ENCODE measurements at regions not wholly inside any gene's neighbourhood (a gene's known extent, or its start where the extent isn't known, plus 50 kb on each side); places are given as distances from the start of the nearest gene placed in this dataset.

DNA sequence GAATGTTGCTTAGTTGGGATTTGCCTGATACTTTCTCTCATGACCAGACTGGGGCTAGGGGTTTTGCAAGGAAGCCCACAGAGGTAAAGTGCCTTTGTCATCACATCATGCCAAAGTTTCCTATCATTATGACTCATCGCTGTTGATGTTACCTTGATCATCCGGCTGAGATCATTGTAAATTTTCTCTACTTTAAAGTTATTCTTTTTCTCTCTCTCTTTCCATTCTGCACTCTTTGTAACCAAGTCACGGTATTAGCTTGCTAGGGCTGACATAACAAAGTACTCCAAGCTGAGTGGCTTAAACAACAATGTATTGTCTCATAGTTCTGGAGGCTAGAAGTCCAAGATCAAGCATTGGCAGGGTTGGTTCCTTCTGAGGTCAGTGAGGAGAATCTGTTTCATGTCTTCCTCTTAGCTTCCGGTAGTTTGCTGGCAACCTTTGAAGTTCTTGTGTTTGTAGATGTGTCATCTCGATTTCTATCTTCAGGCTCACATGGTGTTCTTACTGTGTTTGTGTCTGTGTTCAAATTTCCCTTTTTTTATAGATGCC is 113.0 kb downstream of the DTHD1 start:
- Histone ChIP-seq H3K36me3 (no peaks in the 10 kb centered on the region), H3K4me3 (no peak overlapping the region), H3K27ac (no peak overlapping the region), H3K27me3 (peaks cover 0 to 6% (median 0%) of the 10 kb centered on the region in 3 donors), H3K4me1 (no peaks in the 10 kb centered on the region), H3K9me3 (no peaks in the 10 kb centered on the region)
- peak in 1 of 2 donors; percentile 23 for DNase-seq
- 78 to 85% (median 83%) methylated on average over 5 of the region's 5 CpGs for WGBS, 5 donors
- TF ChIP-seq EP300 (IDR thresholded peaks at IDR 0.05) (no peak), POLR2A (IDR thresholded peaks at IDR 0.05) (no peak)
- TF ChIP-seq, protein P1, sequence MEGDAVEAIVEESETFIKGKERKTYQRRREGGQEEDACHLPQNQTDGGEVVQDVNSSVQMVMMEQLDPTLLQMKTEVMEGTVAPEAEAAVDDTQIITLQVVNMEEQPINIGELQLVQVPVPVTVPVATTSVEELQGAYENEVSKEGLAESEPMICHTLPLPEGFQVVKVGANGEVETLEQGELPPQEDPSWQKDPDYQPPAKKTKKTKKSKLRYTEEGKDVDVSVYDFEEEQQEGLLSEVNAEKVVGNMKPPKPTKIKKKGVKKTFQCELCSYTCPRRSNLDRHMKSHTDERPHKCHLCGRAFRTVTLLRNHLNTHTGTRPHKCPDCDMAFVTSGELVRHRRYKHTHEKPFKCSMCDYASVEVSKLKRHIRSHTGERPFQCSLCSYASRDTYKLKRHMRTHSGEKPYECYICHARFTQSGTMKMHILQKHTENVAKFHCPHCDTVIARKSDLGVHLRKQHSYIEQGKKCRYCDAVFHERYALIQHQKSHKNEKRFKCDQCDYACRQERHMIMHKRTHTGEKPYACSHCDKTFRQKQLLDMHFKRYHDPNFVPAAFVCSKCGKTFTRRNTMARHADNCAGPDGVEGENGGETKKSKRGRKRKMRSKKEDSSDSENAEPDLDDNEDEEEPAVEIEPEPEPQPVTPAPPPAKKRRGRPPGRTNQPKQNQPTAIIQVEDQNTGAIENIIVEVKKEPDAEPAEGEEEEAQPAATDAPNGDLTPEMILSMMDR (IDR thresholded peaks at IDR 0.05) = no peak
- intact Hi-C loops (cut with DNase I; ENCODE audit: low total_unique reads) = no loop called here

DNA sequence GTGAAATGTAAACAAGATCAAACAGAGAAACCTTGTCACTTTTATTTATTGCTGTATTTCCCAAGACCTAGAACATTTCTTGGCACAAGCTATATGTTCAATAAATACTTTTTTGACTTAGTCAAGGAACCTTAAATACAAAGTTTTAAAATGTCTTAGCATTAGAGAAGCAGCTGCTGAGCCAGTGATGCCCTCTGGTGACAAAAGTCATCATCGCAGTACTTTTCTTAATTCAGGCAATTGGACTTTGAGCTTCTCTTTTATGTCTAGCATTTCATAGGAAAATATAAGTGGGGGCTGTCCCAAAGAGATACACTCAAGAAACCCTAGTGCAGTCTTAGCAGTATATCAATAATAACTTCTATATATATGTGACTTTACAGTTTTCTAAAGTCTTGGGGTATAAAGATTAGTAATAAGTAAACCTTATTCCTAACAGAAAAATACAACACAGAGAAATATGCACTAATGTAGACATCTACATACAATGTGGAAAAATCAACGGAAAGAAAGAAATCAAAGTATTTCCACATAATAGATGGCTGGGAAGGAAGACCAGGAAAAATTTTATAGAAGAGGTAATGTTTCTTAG is 118.4 kb downstream of the DTHD1 start:
- H3K27ac ChIP-seq = no peak overlapping the region
- no peak overlapping the region for H3K4me3 ChIP-seq
- H3K4me1 ChIP-seq = no peaks in the 10 kb centered on the region
- 20 to 30% (median 26%) methylated on average over 2 of the region's 2 CpGs for WGBS, 5 donors
- peak in 1 of 2 donors; percentile 57 for DNase-seq
- H3K27me3 ChIP-seq = no peaks in the 10 kb centered on the region
- H3K9me3 ChIP-seq = no peaks in the 10 kb centered on the region
- no peaks in the 10 kb centered on the region for H3K36me3 ChIP-seq
- intact Hi-C loops (cut with DNase I; ENCODE audit: low total_unique reads) = no loop called here
- TF ChIP-seq POLR2AphosphoS5 (IDR thresholded peaks at IDR 0.05) = no peak
- TF ChIP-seq, protein P1 (IDR thresholded peaks at IDR 0.05) = peak in 4 of 7 experiments; percentile 31 to 46 (median 37)
- TF ChIP-seq EP300 (IDR thresholded peaks at IDR 0.05) = no peak

DNA sequence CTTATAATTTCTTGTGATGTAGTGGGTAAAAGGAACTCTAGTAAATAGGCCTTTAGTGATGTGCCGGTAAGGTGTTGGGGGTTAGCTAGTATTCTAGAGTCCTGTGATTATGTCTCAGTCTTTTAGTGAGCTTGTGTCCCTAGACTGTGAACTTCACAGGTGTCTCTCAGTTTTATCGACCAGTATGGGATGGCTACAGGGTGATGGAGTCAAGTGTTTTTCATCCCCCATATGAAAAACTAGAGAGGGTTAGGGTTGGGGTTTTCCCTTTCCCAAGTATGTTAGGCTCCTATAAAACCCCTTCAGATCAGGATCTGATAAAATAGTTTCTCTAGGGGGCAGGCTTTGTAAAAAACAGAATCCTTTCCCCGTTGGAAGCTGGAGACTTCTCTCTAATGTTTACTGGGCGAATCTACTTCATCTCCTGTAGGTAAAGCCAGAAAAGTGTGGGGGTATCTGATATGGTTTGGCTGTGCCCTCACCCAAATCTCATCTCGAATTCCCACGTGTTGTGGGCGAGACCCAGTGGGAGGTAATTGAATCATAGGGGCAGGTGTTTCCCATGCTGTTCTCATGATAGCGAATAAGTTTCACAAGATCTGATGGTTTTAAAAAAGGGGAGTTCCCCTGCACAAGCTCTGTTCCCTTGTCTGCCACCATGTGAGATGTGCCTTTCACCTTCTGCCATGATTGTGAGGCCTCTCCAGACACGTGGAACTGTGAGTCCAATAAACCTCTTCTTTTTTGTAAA is 120.8 kb downstream of the DTHD1 start:
- H3K9me3 ChIP-seq = no peaks in the 10 kb centered on the region
- no peaks in the 10 kb centered on the region for H3K36me3 ChIP-seq
- TF ChIP-seq POLR2A (IDR thresholded peaks at IDR 0.05) = no peak
- no peak for TF ChIP-seq POLR2AphosphoS5 (IDR thresholded peaks at IDR 0.05)
- no peak for TF ChIP-seq EP300 (IDR thresholded peaks at IDR 0.05)
- TF ChIP-seq, protein P1 (IDR thresholded peaks at IDR 0.05) = no peak
- no peak for DNase-seq
- no peaks in the 10 kb centered on the region for H3K27me3 ChIP-seq
- intact Hi-C loops (cut with DNase I; ENCODE audit: low total_unique reads) = no loop called here
- H3K4me3 ChIP-seq = no peak overlapping the region
- 77 to 87% (median 86%) methylated on average over 9 of the region's 9 CpGs for WGBS, 5 donors
- no peaks in the 10 kb centered on the region for H3K4me1 ChIP-seq
- no peak overlapping the region for H3K27ac ChIP-seq

DNA sequence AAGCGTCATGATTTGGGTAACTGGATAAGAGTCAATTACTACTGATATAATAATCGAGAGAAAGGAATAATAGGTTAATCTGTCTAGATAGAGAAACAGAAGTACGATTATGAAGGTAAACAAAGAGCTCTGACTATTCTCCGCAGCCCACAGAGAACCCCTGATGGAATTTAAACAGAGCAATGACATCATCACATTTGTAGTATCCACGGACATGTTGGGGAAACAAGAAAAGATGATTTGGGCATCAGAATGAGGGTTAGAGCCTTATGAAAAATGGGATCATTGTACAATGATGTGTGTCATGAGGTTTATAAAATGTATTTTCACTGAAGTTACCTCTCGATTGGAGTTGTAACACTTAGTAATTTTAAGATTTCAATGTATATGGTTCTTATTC is 129.9 kb downstream of the DTHD1 start:
- H3K4me3 ChIP-seq = no peak overlapping the region
- no peak overlapping the region for H3K27ac ChIP-seq
- intact Hi-C loops (cut with DNase I; ENCODE audit: low total_unique reads) = no loop called here
- TF ChIP-seq POLR2AphosphoS5 (IDR thresholded peaks at IDR 0.05) (no peak), POLR2A (IDR thresholded peaks at IDR 0.05) (no peak), EP300 (IDR thresholded peaks at IDR 0.05) (no peak)
- TF ChIP-seq, protein P1 (IDR thresholded peaks at IDR 0.05) = no peak
- no peaks in the 10 kb centered on the region for H3K9me3 ChIP-seq
- H3K27me3 ChIP-seq = no peaks in the 10 kb centered on the region
- no peak for DNase-seq
- no peaks in the 10 kb centered on the region for H3K36me3 ChIP-seq
- H3K4me1 ChIP-seq = no peaks in the 10 kb centered on the region
- 36 to 61% (median 46%) methylated on average over 6 of the region's 6 CpGs for WGBS, 5 donors

Data from stomach (tissue), 8 donors.